ENCODE measurements at regions not wholly inside any gene's neighbourhood (a gene's known extent, or its start where the extent isn't known, plus 50 kb on each side); places are given as distances from the start of the nearest gene placed in this dataset.

- no peaks in the 10 kb centered on the region for H3K9me3 ChIP-seq
- no peak for TF ChIP-seq CTCF (IDR thresholded peaks at IDR 0.05)
- no peak for TF ChIP-seq POLR2A (IDR thresholded peaks at IDR 0.05)
- no peak overlapping the region for H3K27ac ChIP-seq
- no peaks in the 10 kb centered on the region for H3K36me3 ChIP-seq
- intact Hi-C loops (cut with DNase I) = no loop called here
- peak in 1 of 3 donors; percentile 19 for DNase-seq
- ATAC-seq = no peak
- H3K4me3 ChIP-seq = no peak overlapping the region
- H3K4me1 ChIP-seq = peaks cover 0 to 26% (median 12%) of the 10 kb centered on the region in 4 donors
- H3K27me3 ChIP-seq = no peaks in the 10 kb centered on the region
- 93% methylated on average over 3 of the region's 5 CpGs for WGBS (ENCODE audit: insufficient coverage, low coverage, low lambda C conversion rate, missing lambda C conversion rate)
Measured at GRCh38 chr10:78777867-78778266, 290.9 kb upstream of the ZMIZ1 start.

GRCh38 chr10:78778444-78779338 is 290.1 kb upstream of the ZMIZ1 start:
- intact Hi-C loops (cut with DNase I) = no loop called here
- peak; percentile 54 to 62 (median 62) for ATAC-seq
- WGBS (ENCODE audit: insufficient coverage, low coverage, low lambda C conversion rate, missing lambda C conversion rate) = 78% methylated on average over 5 of the region's 13 CpGs
- H3K27me3 ChIP-seq = no peaks in the 10 kb centered on the region
- H3K27ac ChIP-seq = no peak overlapping the region
- no peaks in the 10 kb centered on the region for H3K36me3 ChIP-seq
- H3K9me3 ChIP-seq = no peaks in the 10 kb centered on the region
- peaks cover 0 to 26% (median 12%) of the 10 kb centered on the region in 4 donors for H3K4me1 ChIP-seq
- peak in 2 of 3 donors; percentile 28 to 72 for DNase-seq
- no peak overlapping the region for H3K4me3 ChIP-seq
- TF ChIP-seq CTCF (IDR thresholded peaks at IDR 0.05) = no peak
- TF ChIP-seq POLR2A (IDR thresholded peaks at IDR 0.05) = no peak

GRCh38 chr10:78779339-78779955 is 289.3 kb upstream of the ZMIZ1 start:
- no peak for ATAC-seq

DNA sequence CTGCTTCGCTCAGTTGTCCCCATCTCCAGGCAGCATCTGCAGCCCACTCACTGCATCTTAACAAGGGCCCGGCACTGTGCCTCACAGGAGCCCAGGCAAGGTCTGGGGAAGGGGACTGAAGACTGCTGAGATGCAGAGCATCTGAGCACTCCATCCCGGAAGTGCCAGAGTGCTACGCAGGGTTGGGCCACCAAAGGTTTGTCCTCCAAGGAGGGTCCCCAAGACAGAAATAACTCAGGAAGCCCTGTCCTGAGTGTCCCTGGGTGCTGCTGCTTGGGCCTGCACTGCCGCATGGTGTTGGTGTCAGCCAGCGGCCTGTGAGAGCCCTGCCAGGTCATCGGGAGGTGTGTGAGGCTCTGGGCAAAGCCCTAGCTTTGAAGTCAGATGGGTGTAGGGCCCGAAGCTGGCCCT is 288.2 kb upstream of the ZMIZ1 start:
- TF ChIP-seq CTCF (IDR thresholded peaks at IDR 0.05) = no peak
- TF ChIP-seq POLR2A (IDR thresholded peaks at IDR 0.05) = no peak
- Histone ChIP-seq H3K4me3 (no peak overlapping the region), H3K9me3 (no peaks in the 10 kb centered on the region), H3K27me3 (no peaks in the 10 kb centered on the region), H3K36me3 (no peaks in the 10 kb centered on the region), H3K27ac (no peak overlapping the region), H3K4me1 (peaks cover 0 to 18% (median 6%) of the 10 kb centered on the region in 4 donors)
- intact Hi-C loops (cut with DNase I) = no loop called here
- WGBS (ENCODE audit: insufficient coverage, low coverage, low lambda C conversion rate, missing lambda C conversion rate) = no CpG with 5 or more reads among the region's 8 CpGs
- ATAC-seq (peak in 3 of 4 donors; percentile 48 to 66 (median 54)), DNase-seq (peak; percentile 41 to 74 (median 53))

More at GRCh38 chr10:78779339-78779955, 289.3 kb upstream of the ZMIZ1 start:
- Histone ChIP-seq H3K27ac (no peak overlapping the region), H3K36me3 (no peaks in the 10 kb centered on the region), H3K4me3 (no peak overlapping the region), H3K9me3 (no peaks in the 10 kb centered on the region), H3K4me1 (peaks cover 0 to 26% (median 11%) of the 10 kb centered on the region in 4 donors), H3K27me3 (no peaks in the 10 kb centered on the region)
- no CpG with 5 or more reads among the region's 4 CpGs for WGBS (ENCODE audit: insufficient coverage, low coverage, low lambda C conversion rate, missing lambda C conversion rate)
- DNase-seq = peak in 1 of 3 donors; percentile 50
- no peak for TF ChIP-seq CTCF (IDR thresholded peaks at IDR 0.05)
- no peak for TF ChIP-seq POLR2A (IDR thresholded peaks at IDR 0.05)
- intact Hi-C loops (cut with DNase I) = no loop called here

Measured in right lobe of liver (tissue), 6 donors.